Fibroblast of skin of right biceps (primary cell): ENCODE measurements at regions not wholly inside any gene's neighbourhood (a gene's known extent, or its start where the extent isn't known, plus 50 kb on each side); places are given as distances from the start of the nearest gene placed in this dataset.
"Not testable (repeated sequence)": the region's sequence is repeated elsewhere in the genome, so short reads cannot be mapped to it uniquely, and the experiment has no call there.

Experiments used
- DNase-seq: peaks from one replicate; pipeline ENCODE4 v3.0.0-alpha.2; 2013

DNA sequence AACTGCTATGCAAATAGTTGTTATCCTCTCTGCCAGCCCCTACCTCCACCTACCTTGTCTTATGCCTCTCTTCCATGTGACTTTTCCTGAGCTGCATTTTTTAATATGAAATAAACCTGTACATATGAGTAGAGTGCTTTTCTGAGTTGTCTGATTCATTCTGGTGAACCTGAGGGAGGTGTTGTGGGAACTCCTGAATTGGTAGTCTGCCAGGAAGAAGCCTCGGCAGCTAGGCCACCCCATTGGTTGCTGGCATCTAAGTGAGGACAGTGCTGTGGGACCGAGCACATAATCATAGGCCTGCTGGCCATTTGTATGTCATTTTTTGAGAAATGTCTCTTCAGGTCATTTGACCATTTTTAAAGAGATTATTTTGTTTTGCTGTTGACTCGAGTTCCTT is 1146.8 kb downstream of the UQCRFS1 start:
- no peak for DNase-seq

DNA sequence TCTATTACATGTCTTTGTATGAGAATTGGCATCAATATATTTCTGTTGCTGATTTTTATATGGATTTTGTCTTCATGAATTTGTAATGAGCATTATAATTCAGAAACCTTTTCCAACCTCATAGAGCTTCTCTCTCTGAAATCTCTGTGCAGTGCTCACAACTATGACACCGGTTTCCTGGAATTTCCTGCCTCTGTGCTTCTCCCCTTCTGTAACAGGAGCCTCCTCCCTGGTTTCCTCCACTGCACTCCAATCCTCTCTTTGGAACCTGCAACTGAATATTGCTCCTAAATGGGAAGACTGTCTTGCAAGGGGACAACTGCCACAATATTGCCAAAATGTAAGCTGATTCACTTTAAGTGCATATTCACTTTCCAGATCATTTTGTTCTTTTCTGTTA is 1147.9 kb downstream of the UQCRFS1 start:
- no peak for DNase-seq

DNA sequence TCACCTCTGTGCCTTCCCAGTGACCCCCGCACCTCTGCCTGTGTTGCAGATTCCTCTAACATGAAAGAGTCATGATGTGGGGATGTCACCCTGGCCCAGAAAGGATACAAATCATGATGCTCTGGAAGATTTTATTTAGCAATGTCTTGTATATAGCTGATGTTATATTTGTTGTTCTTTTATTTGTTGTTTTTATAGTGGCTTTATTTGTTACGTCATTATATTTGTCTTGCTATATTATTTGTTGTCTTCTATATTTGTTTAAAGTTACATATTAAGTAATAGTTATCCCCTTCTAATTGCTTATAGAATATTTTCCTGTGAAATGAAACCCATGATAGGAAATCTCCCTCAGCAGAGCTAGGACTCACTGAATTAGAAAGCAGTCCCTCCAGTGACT is 1149.2 kb downstream of the UQCRFS1 start:
- no peak for DNase-seq

DNA sequence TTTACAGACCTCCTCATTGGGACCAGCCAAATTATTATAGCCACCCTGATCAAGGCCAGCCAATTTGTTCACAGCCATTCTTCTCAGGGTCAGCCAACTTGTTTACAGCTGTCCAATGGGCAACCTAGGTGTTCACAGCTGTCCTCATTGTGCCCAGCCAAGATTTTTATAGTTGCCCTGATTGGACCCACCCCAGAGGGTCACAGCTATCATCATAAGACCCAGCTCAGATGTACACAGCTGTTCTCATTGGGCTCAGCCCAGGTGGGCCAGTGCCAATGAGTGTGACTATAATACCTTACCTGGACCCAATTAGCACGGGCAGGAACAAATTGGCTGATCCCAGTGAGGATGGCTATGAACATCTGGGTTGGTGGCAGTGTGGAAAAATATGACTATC is 1151.8 kb downstream of the UQCRFS1 start:
- no peak for DNase-seq

DNA sequence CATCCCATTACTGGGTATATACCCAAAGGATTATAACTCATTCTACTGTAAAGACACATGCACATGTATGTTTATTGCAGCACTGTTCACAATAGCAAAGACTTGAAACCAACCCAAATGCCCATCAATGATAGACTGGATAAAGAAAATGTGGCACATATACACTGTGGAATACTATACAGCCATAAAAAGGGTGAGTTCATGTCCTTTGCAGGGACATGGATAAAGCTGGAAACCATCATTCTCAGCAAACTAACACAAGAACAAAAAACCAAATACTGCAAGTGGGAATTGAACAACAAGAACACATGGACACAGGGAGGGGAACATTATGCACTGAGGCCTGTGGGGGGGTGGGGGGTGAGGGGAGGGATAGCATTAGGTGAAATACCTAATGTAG is 1155.9 kb downstream of the UQCRFS1 start:
- DNase-seq: not testable (repeated sequence)

DNA sequence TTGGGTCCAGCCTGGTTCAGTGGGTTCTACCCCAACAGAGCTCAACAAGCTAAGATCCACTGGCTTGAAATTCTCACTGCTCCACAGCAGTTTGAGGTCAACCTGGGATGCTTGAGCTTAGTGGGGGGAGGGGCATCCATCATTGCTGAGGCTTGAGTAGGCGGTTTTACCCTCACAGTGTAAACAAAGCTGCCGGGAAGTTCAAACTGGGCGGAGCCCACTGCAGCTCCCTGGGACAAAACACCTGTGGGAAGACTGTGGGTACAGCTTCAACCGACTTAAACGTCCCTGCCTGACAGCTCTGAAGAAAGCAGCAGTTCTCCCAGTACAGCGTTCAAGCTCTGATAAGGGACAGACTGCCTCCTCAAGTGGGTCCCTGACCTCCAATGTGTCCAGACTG is 1161.9 kb downstream of the UQCRFS1 start:
- DNase-seq: no peak

DNA sequence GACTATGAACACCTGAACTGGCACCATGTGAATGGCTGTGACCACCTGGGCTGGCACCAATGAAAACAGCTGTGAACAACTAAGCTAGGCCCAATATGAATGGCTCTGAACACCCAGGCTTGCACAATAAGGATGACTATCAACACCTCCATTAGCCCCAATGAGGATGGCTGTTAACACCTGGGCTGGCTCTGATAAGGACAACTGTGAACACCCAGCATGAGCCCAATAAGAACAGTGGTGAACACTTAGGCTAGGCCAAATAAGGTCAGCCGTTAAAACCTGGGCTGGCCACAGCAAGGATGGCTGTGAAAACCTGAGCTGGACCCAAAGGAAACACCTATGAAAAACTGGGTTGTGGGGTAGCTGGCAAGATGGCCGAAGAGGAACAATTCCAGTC is 1163.1 kb downstream of the UQCRFS1 start:
- no peak for DNase-seq

DNA sequence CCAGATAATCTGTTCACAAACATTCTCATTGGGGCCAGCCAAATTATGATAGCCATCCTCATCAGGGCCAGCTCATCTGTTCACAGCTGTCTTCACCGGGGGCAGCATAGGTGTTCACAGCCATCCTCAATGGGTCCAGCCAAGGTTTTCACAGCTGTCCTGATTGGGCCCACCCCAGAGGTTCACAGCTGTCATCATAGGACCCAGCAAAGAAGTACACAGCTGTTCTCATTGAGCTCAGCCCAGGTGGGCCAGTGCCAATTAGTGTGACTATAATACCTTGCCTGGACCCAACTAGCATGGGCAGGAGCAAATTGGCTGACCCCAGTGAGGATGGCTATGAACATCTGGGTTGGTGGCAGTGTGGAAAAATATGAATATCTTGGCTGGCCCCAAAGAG is 1166.0 kb downstream of the UQCRFS1 start:
- no peak for DNase-seq

DNA sequence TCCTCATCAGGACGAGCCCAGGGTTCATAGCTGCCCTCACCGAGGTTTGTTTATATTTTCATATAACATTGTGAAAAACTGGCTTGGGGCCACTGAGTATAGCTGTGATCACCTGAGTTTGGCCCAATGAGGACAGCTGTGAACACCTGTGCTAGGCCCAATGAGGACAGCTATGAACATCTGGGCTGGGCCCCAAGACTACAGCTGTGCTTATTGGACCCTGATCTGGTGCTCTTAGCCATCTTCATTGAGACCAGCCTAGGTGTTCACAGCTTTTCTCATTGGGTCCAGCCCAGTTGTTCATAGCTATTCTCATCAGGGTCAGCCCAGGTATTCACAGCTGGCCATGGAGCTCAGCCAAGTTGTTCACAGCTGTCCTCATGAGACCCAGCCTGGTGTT is 1167.3 kb downstream of the UQCRFS1 start:
- no peak for DNase-seq

DNA sequence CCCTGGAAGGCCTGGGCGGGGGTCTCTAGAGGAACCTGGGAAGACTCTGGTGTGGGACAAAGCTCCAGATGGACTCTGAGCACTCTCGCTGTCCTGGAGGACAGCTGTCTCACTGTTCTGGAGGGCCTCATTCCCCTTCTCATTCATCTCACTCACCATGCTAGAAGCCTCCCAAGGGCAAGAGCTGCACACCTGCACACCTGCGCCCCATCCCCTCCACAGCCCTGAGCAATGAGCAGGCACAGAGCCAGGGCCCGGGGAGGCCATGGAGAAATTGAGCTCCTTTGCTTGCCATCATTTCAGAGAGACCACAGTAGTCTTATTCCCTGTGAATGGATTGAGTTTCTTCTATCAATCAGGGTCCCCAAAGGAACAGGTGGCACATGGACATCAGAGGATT is 1168.5 kb downstream of the UQCRFS1 start:
- no peak for DNase-seq

DNA sequence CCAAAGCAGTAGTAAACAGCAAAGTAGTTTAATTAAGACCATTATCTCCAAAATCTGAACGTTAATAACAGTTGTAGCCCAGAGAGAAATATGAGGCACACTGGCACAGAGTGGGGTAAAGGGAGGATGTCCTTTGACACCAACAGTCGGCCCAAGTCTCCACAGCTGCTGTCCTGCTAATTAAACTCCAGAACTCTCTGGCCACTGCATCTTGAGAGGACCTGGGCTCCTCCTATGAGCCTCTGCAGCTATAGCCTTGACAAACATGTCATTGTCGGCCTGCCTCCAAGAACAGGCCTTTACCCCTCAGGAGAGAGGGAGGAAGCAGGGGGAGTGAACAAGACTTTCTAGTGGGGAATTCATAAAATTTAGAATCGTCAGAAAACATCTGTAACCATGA is 1170.4 kb downstream of the UQCRFS1 start:
- DNase-seq: no peak

DNA sequence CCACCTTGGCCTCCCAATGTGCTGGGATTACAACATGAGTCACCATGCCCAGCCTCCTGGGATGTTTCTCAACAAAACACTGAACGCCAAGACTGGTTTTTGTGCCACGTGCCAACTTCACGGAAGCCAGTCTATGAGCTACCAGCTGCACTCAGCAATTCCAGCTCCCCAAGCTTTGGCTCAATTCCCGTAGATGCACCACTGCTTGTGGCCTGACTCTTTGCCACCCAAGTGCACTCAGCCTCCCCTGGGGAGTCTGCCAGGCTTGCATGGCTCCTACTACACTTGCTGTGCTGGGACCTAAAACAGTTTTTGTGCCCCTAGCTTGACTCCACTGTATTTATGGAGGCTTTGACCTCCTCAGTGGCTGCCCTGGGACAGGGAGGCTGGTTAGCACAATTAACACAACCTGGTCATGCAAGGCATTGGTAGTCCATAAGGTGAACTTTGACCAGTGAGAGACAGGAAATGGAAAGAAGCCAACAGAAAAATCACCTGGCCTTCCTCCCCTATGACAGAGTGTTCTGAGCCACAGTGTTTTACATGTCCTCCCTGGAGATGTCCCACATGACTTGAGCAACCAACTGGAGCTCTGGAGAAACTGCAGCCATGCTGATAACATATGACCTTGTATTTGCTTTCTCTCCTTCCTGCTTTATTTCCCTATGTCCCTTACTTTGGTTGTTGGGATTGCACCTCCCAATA is 1173.1 kb downstream of the UQCRFS1 start:
- DNase-seq: no peak

DNA sequence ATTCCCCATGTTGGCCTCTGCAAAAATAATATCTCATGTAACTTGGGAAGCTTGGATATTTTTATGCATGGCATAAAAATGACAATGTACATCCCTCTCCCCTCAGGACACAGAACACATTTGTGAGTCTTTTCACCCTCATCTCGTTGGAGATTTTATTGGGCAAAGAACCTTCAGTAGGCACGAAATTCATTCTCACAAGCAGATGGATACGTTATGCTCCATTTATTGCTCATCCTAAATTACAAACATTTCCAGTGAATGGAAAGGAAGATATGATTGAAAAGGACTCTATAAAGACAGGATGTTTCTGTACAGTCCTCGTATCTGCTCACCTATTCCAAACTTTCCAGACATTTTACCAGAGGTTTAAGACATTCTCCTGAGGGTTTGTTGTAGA is 1175.8 kb downstream of the UQCRFS1 start:
- DNase-seq: no peak

DNA sequence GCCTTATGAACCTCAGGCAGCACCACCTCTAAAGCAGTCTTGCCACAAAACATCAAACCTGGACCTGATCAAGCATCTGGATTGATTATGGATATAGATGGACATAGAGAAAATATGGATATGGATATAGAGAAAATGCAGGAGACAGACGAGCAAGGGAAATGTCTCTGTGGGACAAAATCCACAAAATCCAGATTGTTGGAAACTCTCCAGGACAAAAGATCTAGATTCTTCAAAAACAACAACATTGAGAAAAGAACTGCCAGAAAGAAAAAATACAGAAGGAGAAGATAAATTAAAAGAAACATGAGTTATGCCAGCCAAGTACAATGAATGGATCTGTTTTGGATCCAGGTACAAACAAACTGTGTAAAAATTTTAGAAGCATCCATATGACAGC is 1176.5 kb downstream of the UQCRFS1 start:
- DNase-seq: no peak

DNA sequence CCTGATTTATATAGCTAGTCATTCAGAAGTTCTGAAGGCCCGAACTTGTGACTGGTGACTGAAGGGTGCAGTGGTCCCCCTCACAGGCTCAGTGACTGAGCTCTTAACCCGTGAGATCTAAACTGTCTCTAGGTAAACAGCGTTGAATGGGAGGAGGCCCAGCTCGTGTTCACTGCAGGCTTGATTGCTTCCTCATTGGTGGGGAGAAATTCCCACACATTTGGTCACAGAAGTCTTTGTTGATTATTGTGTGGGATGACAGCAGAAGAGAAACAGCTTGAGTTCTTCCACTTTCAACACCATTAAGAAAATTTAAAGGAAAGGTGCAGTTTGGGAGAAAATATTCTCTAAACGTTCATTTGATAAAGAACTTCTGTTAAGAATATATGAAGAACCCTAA is 1178.0 kb downstream of the UQCRFS1 start:
- no peak for DNase-seq

DNA sequence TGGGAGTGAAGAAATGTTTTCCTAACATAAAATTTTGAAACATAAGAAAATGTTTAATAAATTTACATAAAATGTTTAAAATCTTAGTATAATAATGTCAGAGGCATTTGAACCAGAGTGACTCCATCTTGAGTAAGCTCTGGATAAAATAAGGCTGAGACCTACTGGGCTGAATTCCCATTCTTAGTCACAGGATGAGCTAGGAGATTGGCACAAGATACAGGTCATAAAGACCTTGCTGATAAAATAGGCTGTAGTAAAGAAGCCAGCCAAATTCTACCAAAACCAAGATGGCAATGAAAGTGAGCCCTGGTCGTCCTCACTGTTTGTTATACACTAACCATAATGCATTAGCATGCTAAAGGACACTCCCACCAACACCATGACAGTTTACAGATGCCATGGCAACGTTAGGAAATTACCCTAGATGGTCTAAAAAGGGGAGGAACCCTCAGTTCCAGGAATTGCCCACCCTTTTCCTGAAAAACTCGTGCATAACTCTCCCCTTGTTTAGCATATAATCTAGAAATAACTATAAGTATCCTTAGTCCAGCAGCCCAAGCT is 1184.0 kb downstream of the UQCRFS1 start:
- no peak for DNase-seq

DNA sequence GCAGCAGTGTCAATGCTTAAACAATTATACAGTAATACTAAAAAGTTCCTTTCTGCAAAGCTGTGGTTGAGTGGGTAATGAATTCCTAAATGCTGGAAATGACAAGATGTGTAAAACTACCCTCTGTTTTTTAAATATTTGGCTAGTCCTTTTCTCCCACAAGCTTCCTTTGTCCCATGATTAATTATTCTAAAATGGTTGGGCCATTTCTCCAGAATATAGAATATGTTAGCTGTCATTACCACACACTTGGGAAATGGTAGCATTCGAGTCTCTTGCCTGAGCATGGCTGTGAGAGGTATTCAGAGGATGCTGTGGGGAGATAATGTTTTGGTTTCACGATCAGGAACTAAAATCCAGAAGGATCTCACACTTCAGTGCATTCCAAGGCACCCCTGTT is 1185.8 kb downstream of the UQCRFS1 start:
- no peak for DNase-seq

DNA sequence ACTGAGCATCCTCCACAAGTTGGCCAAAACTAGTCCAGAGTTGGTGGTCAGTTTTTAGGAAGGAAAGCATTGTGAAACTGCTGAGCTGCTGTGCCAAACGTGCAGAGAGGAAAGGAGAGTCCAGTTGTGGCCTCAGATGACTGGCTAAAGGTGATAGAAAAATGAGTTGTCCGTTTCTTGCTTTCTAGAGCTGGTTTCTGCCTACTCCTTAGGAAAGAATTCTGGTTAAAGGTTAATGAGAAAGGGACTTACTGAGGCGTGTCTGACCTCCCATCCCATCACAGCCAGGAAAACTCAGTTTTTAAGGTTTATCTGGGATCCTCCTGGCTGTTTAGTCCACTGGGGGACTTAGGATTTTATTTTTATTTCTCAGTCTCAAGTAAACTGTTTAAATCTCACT is 1186.3 kb downstream of the UQCRFS1 start:
- DNase-seq: no peak

DNA sequence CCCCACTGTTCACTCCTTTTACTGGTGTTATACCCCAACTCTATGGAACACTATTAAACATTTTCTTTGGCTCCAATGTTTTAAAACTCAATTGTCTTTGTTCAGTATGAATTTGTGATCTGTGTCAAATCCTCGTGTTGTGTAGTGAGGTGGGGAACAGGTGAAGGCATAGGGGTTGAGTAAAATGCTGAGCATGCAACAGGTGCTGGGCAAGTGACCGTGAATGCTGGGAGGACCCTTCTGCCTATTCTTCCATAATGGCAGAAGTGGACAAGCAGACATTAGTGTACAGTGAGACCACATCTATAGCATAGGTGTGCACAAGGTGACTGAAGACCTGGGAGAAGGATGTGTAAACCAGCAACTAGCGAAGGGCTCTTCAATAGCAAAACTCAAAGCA is 1188.0 kb downstream of the UQCRFS1 start:
- no peak for DNase-seq

DNA sequence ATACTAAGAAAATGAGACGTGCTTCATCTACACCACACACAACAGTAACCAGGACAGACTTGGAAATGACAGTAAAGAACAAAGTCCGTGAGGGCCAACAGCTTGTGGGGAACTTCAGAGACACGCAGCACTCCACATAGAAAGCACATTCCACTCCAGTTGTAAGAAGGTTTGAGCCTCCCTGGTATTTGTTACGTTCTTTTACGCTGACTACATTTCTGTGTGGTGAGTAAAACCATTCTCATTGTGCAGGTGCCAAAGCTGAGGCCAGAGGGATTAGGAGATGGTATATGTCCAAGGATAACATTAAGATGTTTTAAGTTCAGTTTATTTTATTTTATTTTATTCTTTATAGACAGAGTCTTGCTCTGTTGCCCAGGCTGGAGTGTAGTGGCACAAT is 1189.9 kb downstream of the UQCRFS1 start:
- DNase-seq: peak; percentile 36

DNA sequence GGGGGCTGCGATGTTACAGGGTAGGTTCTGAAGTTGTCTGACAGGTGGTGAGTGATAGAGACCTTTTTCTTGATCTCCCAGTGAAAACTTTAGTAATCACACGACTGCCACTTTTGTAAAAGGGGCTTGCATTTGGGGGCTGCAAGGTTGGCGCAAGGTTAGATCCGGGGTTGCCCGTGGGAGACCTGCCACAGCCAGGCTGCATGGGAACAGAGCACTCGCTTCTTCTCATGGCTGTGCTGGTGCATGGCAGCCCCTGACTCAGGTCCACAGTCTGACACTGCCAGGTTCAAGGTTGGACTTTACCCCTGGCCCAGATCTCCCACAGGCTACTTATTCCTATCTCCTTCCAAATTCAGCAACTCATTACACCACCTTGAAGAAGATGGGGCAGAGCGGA is 1190.4 kb downstream of the UQCRFS1 start:
- no peak for DNase-seq

DNA sequence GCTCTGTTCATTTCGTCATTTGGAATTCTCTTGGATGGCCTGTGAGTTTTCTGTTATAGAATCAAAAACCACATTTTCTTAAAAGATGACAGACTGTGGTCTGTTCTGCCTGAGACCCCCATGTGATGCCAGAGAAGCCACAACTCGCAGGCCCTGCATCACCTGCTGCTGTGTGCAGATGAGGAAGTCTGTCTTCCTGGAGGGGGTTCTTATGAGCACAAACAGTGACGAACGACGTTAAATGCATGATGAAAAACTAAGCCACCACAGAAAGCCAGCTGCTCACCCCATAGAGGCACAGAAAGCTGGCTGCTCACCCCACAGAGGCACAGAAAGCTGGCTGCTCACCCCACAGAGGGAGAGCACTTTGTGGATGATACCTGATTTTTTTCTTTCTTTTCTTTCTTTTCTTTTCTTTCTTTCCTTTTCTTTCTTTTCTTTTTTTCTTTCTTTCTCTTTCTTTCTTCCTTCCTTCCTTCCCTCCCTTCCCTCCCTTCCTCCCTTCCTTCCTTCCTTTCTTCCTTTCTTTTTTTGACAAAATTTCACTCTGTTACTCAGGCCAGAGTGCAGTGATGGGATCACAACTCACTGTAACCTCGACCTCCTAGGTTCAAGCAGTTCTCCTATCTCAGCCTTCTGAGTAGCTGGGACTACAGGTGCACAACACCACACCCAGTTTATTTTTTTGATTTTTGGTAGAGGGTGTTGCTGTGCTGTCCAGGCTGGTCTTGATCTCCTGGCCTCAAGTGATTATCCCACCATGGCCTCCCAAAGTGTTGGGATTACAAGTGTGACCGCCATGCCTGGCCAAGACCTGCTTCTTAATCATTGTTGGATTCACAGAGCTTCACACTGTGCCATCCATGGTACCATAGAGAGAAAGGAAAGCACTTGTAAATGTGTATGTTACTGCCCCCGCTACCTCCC is 1191.4 kb downstream of the UQCRFS1 start:
- DNase-seq: no peak

DNA sequence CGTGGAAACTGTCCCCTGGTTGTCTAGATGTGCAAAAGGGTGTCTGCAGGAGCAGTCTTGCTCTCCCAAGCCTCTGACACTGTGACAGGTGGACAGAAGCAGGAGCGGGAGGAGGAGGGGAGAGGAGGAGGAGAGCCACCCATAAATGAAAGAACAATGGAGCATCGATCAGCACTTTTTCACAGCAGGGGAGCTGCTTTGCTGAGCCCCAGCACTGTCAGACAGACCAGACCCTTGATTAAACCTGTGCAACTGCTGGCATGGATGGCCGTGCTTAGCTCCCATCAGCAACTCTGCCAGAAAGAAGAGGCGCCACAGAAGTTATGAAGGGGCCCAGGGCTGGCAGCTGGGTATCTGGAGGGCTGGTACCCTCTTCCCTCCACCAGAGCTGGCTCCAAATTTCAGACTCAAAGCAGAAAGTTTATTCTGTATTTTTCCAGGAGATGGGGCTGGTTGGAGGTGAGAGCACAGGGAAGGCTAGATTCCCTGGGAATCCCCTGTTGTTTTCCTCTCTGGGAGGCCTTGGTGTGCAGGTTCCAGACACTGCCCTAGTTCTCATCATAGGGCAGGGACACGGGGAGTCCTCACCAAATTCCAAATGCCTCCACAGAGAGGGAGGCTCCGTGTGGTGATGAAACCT is 1192.2 kb downstream of the UQCRFS1 start:
- DNase-seq: no peak

DNA sequence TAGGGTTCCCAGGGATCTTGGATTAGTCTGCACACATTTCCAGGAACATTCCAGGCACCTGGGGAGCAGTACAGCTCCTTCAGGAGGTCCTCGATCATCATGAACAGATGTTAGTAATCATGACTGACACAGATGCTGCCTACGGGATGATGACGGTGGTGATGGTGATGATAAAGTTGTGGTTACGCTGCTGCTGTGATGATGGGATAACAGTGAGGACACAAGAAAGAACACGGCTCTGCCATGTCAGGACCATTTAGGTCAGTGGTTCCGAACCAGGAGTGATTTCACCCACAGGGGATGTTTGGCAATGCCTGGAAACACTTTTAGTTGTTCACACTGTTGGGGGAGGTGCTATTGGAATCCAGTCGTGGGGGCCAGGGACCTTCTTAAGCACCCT is 1193.0 kb downstream of the UQCRFS1 start:
- no peak for DNase-seq
